Heart right ventricle (tissue), 16 donors: ENCODE measurements at regions not wholly inside any gene's neighbourhood (a gene's known extent, or its start where the extent isn't known, plus 50 kb on each side); places are given as distances from the start of the nearest gene placed in this dataset.

Experiments
- ATAC-seq, 8 donors: fragments of 200-7000 bp; cut with Tn5 transposase; one replicate each; pipeline ENCODE4 v1.9.1; 2020; ENCODE audit warnings: mild to moderate bottlenecking in 8 of 8, moderate library complexity in 8 of 8, moderate number of reproducible peaks in 1 of 8
- DNase-seq, 2 donors: peaks; one replicate each; pipeline ENCODE4 v3.0.0-alpha.2; 2020
- H3K27ac ChIP-seq, 10 donors: fragments of 200-600 bp; sonication (generic) in 2 of 10; one replicate each; pipeline versions ENCODE4 v1.5.0 to v1.8.0; 2020 to 2022; ENCODE audit warnings: mild to moderate bottlenecking in 3 of 10
- H3K27me3 ChIP-seq, 7 donors: fragments of 200-600 bp; one replicate each; pipeline ENCODE4 v1.8.0; 2021 to 2022; ENCODE audit warnings: mild to moderate bottlenecking in 2 of 7
- H3K36me3 ChIP-seq, 9 donors: fragments of 200-600 bp; sonication (generic) in 1 of 9; one replicate each; pipeline versions ENCODE4 v1.5.0 to v1.8.0; 2020 to 2022; ENCODE audit warnings: mild to moderate bottlenecking in 2 of 9
- H3K4me1 ChIP-seq, 9 donors: fragments of 200-600 bp; sonication (generic) in 1 of 9; one replicate each; pipeline versions ENCODE4 v1.5.0 to v1.8.0; 2020 to 2022; ENCODE audit warnings: mild to moderate bottlenecking in 4 of 9
- H3K4me3 ChIP-seq, 10 donors: fragments of 200-600 bp; sonication (generic) in 2 of 10; one replicate each; pipeline versions ENCODE4 v1.5.0 to v1.8.0; 2020 to 2022; ENCODE audit warnings: mild to moderate bottlenecking in 7 of 10, moderate library complexity in 2 of 10
- H3K9me3 ChIP-seq, 11 donors: fragments of 200-600 bp in 10 of 11; sonication (generic) in 2 of 11; one replicate each; pipeline versions ENCODE4 v1.5.0 to v1.8.0; 2013 to 2022; ENCODE audit warnings: mild to moderate bottlenecking in 2 of 11, control low read depth in 1 of 11, moderate library complexity in 1 of 11
- WGBS, 2 donors: extraction: QIAGEN DNeasy Blood & Tissue Kit; methylation state at CpG; one replicate each; pipeline ENCODE4 v1.1.7; 2013; ENCODE audit warnings: inconsistent platforms in 1 of 2; 5-methylcytosine and 5-hydroxymethylcytosine counted together
- intact Hi-C, 10 donors: fragments of 100-400 bp; cut with DNase I; formaldehyde crosslinking; loops; one replicate each; pipeline versions ENCODE4 v1.11.1 to v1.14.2; 2022
- TF ChIP-seq, protein P1 (sequence below), 9 donors: fragments of 200-600 bp; sonication (generic) in 2 of 9; IDR thresholded peaks; one replicate each; pipeline versions ENCODE4 v1.5.0 to v1.8.0; 2021 to 2022; ENCODE audit warnings: antibody characterized with exemption in 9 of 9, mild to moderate bottlenecking in 5 of 9, moderate library complexity in 1 of 9
- donor health status: Arrhythmogenic right ventricular cardiomyopathy.
- donor health status: ischemic (EF 13 %, LVEDD 7.1; RV severe dilation, severe dysfunction).
- donor health status: healthy with polysubstance abuse.
- donor health status: DM: no; HTN: yes; CAD: no.
- donor health status: DM: no; HTN: no; CAD: no.
- donor health status: ischemic (EF 25% LVEDD 6.9; RV normal size, moderate dysfunction).
- donor health status: ischemic (EF 25% LVEDD 5.7; RV mildly dilated, moderate dysfunction).
- donor health status: healthy.
- donor health status: DM: yes; HTN: yes; CAD: no.
- donor health status: Ischemic cardiomyopathy.
- donor health status: ischemic (EF 35%, LVEDD 5.7; RV mildly dilated, moderate dysfunction).
- donor health status: nonischemic (EF 11% LVEDD 7.7; RV severe dilation, severe dysfunction).
- donor health status: DM: yes; HTN: yes; CAD: no.
- donor health status: PGD.
- donor health status: ischemic (EF 29% LVEDD 5.4; RV normal size, mild dysfunction).
- donor health status: nonischemic (EF 23%, LVEDD 6.1; RV moderate dilation, normal function).

DNA sequence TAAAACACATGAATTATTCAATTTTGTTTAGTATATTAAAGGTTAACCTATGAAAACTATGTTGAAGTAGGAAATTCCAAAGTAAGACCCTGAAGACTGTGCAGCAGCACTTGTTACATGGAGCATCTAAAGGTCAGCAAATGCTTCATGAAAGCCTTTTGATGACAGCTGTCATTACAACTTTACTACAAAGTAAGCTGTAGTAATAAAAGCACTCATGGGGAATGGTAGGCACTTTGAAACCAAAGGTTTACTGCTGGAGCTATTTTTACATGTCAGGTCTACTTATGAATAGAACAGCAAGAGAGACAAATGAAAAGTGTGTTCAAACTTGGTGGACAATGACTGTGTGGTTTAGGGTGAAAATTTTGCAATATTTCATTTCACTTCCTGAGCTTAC lies 672.5 kb upstream of the PCDH20 start:
- ATAC-seq: no peak
- H3K27me3 ChIP-seq: no peaks in the 10 kb centered on the region
- H3K36me3 ChIP-seq: no peaks in the 10 kb centered on the region
- peaks cover 0 to 6% (median 0%) of the 10 kb centered on the region in 11 donors for H3K9me3 ChIP-seq
- H3K27ac ChIP-seq: no peak overlapping the region
- TF ChIP-seq, protein P1, sequence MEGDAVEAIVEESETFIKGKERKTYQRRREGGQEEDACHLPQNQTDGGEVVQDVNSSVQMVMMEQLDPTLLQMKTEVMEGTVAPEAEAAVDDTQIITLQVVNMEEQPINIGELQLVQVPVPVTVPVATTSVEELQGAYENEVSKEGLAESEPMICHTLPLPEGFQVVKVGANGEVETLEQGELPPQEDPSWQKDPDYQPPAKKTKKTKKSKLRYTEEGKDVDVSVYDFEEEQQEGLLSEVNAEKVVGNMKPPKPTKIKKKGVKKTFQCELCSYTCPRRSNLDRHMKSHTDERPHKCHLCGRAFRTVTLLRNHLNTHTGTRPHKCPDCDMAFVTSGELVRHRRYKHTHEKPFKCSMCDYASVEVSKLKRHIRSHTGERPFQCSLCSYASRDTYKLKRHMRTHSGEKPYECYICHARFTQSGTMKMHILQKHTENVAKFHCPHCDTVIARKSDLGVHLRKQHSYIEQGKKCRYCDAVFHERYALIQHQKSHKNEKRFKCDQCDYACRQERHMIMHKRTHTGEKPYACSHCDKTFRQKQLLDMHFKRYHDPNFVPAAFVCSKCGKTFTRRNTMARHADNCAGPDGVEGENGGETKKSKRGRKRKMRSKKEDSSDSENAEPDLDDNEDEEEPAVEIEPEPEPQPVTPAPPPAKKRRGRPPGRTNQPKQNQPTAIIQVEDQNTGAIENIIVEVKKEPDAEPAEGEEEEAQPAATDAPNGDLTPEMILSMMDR (IDR thresholded peaks at IDR 0.05): no peak
- no peaks in the 10 kb centered on the region for H3K4me1 ChIP-seq
- intact Hi-C loops: no loop called here
- DNase-seq: no peak
- no peak overlapping the region for H3K4me3 ChIP-seq

DNA sequence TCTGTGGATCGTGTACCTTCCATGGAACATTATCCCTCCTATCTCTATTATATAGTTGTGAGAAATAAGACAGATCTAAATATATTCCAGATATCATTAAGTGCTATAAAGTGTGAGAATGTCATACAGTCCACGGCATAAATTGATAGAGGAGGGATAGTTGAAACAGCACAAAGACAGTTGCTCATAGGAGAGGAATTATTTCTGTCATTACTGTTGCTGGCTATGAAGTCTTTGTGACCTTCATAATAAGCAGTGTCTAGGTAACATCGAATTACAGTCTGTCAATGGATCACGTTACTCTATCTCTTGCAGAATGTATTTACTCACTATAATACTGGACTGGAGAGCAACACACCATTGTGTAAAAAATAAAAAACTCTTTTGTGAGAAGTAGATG lies 671.5 kb upstream of the PCDH20 start:
- H3K4me1 ChIP-seq: no peaks in the 10 kb centered on the region
- no peak overlapping the region for H3K4me3 ChIP-seq
- ATAC-seq: no peak
- H3K27ac ChIP-seq: no peak overlapping the region
- TF ChIP-seq, protein P1 (IDR thresholded peaks at IDR 0.05): no peak
- peaks cover 0 to 6% (median 0%) of the 10 kb centered on the region in 11 donors for H3K9me3 ChIP-seq
- no peak for DNase-seq
- intact Hi-C loops: no loop called here
- no peaks in the 10 kb centered on the region for H3K36me3 ChIP-seq
- H3K27me3 ChIP-seq: no peaks in the 10 kb centered on the region
- 55 to 56% methylated on average over 4 of the region's 4 CpGs for WGBS, 2 donors

DNA sequence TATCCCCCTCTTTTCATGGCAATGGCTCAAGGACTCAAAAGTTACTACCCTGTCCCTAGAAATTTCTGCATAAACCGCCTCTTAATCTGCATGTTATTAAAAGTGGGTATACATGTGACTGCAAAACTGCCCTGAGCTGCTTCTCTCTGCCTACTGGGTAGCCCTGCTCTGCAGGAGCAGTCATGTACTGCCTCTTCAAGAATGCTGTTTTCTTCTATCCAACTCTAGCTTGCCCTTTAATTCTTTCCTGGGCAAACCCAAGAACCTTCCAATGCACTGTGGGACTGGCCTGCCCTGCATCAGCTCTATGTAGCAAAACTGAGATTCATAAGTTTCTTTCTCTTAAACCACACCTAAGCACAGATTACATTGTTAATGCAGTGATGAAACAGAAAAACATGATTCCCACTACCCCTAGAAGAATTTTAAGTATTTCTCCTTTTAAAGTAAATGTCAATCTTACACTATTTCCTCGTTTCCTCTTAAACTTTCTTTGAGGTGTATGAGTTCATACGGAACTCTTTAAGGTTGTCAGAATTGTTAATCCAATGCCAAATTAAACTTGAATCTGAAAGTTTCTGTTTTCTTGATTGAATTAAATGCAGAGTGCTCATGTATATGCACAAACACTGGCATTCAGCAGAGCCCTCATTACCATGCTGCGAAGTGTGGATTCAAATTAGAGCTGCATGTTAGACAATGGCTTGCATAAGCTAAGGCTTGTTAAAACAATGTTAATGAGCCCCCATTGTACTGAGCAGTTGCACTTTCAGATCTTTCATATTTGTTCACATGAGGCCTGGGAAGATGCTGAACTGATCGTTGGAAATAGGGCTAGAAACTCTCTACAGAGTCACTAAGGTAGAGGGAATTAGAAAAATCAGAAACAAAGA lies 669.9 kb upstream of the PCDH20 start:
- Histone ChIP-seq H3K36me3 (no peaks in the 10 kb centered on the region), H3K27me3 (no peaks in the 10 kb centered on the region), H3K27ac (no peak overlapping the region), H3K9me3 (peaks cover 0 to under 1% (median 0%) of the 10 kb centered on the region in 11 donors), H3K4me1 (no peaks in the 10 kb centered on the region), H3K4me3 (no peak overlapping the region)
- 57 to 67% methylated on average over 5 of the region's 5 CpGs for WGBS, 2 donors
- intact Hi-C loops: no loop called here
- no peak for ATAC-seq
- TF ChIP-seq, protein P1 (IDR thresholded peaks at IDR 0.05): no peak
- no peak for DNase-seq

DNA sequence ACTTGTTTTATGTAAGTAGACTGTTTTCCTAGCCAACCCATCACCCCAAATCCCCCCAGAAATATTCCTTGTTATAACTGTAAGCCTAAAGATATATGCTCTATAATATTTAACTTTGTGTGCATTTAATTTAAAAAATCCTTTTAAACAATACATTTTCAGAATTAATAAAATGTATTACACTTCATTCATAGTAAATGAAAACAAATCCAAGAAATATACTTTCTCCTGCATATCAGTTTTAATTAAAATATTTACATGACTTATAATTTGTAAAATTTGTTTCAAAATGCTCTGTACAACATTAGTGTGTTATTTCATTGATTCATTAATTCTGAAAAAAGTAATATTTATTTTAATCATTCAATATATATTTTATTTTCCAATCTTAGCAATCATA lies 669.1 kb upstream of the PCDH20 start:
- H3K4me3 ChIP-seq: no peak overlapping the region
- TF ChIP-seq, protein P1 (IDR thresholded peaks at IDR 0.05): no peak
- DNase-seq (no peak), ATAC-seq (no peak)
- no peaks in the 10 kb centered on the region for H3K27me3 ChIP-seq
- intact Hi-C loops: no loop called here
- H3K36me3 ChIP-seq: no peaks in the 10 kb centered on the region
- no peak overlapping the region for H3K27ac ChIP-seq
- no peaks in the 10 kb centered on the region for H3K4me1 ChIP-seq
- no peaks in the 10 kb centered on the region for H3K9me3 ChIP-seq
